HL-60 (cell line): ENCODE measurements at regions not wholly inside any gene's neighbourhood (a gene's known extent, or its start where the extent isn't known, plus 50 kb on each side); places are given as distances from the start of the nearest gene placed in this dataset.

Source experiments
- DNase-seq, 2 experiments: peaks; one replicate each; pipeline ENCODE4 v3.0.0-alpha.2; 2010 to 2020; ENCODE audit warnings: low read depth in 1 of 2, low spot score in 1 of 2
- H3K27ac ChIP-seq: fragments of 250-450 bp; sonication (Bioruptor Pico); replicated peaks from 2 replicates; pipeline ENCODE4 v1.5.1; 2020; ENCODE audit warnings: mild to moderate bottlenecking, moderate library complexity
- H3K27me3 ChIP-seq: fragments of 250-450 bp; sonication (Bioruptor Pico); 2 replicates; pipeline ENCODE4 v1.5.1; 2021; ENCODE audit warnings: mild to moderate bottlenecking, moderate library complexity; ENCODE audit not compliant: insufficient read depth, poor library complexity, severe bottlenecking
- H3K4me3 ChIP-seq: replicated peaks from 2 replicates; pipeline ENCODE4 v1.5.1; 2011; ENCODE audit warnings: mild to moderate bottlenecking, control low read depth, low read length; ENCODE audit not compliant: insufficient read depth
- GABPA ChIP-seq: IDR thresholded peaks from 2 replicates; pipeline ENCODE4 v1.6.1; 2012; ENCODE audit warnings: low read depth
- POLR2AphosphoS5 ChIP-seq: IDR thresholded peaks from 2 replicates; pipeline ENCODE4 v1.6.1; 2012; ENCODE audit warnings: low read depth
- SPI1 ChIP-seq: IDR thresholded peaks from 2 replicates; pipeline ENCODE4 v1.6.1; 2012; ENCODE audit warnings: low read depth, mild to moderate bottlenecking, borderline replicate concordance
- TF ChIP-seq, protein P1 (sequence below): IDR thresholded peaks from one replicate; pipeline ENCODE4 v1.5.1; 2011; ENCODE audit warnings: low read length, control low read depth, inconsistent platforms; ENCODE audit not compliant: insufficient read depth
- TF ChIP-seq, protein P2 (sequence below): IDR thresholded peaks from 2 replicates; pipeline ENCODE4 v1.6.1; 2012; ENCODE audit warnings: low read depth; ENCODE audit not compliant: insufficient replicate concordance

- peak in 1 of 2 experiments; percentile 14 for DNase-seq
- H3K27ac ChIP-seq = no peak overlapping the region
- H3K4me3 ChIP-seq = no peak overlapping the region
- H3K27me3 ChIP-seq = no peaks in the 10 kb centered on the region
- TF ChIP-seq SPI1 (no peak), POLR2AphosphoS5 (no peak), GABPA (no peak)
- TF ChIP-seq, protein P1, sequence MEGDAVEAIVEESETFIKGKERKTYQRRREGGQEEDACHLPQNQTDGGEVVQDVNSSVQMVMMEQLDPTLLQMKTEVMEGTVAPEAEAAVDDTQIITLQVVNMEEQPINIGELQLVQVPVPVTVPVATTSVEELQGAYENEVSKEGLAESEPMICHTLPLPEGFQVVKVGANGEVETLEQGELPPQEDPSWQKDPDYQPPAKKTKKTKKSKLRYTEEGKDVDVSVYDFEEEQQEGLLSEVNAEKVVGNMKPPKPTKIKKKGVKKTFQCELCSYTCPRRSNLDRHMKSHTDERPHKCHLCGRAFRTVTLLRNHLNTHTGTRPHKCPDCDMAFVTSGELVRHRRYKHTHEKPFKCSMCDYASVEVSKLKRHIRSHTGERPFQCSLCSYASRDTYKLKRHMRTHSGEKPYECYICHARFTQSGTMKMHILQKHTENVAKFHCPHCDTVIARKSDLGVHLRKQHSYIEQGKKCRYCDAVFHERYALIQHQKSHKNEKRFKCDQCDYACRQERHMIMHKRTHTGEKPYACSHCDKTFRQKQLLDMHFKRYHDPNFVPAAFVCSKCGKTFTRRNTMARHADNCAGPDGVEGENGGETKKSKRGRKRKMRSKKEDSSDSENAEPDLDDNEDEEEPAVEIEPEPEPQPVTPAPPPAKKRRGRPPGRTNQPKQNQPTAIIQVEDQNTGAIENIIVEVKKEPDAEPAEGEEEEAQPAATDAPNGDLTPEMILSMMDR = no peak
- TF ChIP-seq, protein P2, sequence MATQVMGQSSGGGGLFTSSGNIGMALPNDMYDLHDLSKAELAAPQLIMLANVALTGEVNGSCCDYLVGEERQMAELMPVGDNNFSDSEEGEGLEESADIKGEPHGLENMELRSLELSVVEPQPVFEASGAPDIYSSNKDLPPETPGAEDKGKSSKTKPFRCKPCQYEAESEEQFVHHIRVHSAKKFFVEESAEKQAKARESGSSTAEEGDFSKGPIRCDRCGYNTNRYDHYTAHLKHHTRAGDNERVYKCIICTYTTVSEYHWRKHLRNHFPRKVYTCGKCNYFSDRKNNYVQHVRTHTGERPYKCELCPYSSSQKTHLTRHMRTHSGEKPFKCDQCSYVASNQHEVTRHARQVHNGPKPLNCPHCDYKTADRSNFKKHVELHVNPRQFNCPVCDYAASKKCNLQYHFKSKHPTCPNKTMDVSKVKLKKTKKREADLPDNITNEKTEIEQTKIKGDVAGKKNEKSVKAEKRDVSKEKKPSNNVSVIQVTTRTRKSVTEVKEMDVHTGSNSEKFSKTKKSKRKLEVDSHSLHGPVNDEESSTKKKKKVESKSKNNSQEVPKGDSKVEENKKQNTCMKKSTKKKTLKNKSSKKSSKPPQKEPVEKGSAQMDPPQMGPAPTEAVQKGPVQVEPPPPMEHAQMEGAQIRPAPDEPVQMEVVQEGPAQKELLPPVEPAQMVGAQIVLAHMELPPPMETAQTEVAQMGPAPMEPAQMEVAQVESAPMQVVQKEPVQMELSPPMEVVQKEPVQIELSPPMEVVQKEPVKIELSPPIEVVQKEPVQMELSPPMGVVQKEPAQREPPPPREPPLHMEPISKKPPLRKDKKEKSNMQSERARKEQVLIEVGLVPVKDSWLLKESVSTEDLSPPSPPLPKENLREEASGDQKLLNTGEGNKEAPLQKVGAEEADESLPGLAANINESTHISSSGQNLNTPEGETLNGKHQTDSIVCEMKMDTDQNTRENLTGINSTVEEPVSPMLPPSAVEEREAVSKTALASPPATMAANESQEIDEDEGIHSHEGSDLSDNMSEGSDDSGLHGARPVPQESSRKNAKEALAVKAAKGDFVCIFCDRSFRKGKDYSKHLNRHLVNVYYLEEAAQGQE = no peak
These were observed 134.5 kb upstream of the NAV3 start for GRCh38 chr12:77696183-77696582.

- Histone ChIP-seq H3K27me3 (no peaks in the 10 kb centered on the region), H3K4me3 (no peak overlapping the region), H3K27ac (no peak overlapping the region)
- TF ChIP-seq GABPA = no peak
- TF ChIP-seq, protein P1 = no peak
- DNase-seq = no peak
These were observed 141.1 kb upstream of the NAV3 start for GRCh38 chr12:77689510-77690086.

- no peak overlapping the region for H3K27ac ChIP-seq
- TF ChIP-seq, protein P2 = no peak
- no peak for TF ChIP-seq POLR2AphosphoS5
- TF ChIP-seq, protein P1 = no peak
- no peak for TF ChIP-seq SPI1
- TF ChIP-seq GABPA = no peak
- no peak overlapping the region for H3K4me3 ChIP-seq
- DNase-seq = no peak
- no peaks in the 10 kb centered on the region for H3K27me3 ChIP-seq
These were observed 143.4 kb upstream of the NAV3 start for GRCh38 chr12:77687321-77687720.

GRCh38 chr12:77686760-77687159 lies 143.9 kb upstream of the NAV3 start:
- H3K4me3 ChIP-seq = no peak overlapping the region
- H3K27ac ChIP-seq = no peak overlapping the region
- no peak for DNase-seq
- no peaks in the 10 kb centered on the region for H3K27me3 ChIP-seq
- no peak for TF ChIP-seq SPI1
- TF ChIP-seq, protein P1 = no peak
- no peak for TF ChIP-seq POLR2AphosphoS5
- TF ChIP-seq GABPA = no peak
- TF ChIP-seq, protein P2 = no peak
